ENCODE measurements at regions not wholly inside any gene's neighbourhood (a gene's known extent, or its start where the extent isn't known, plus 50 kb on each side); places are given as distances from the start of the nearest gene placed in this dataset.

GRCh38 chr9:113775749-113776148, 100.4 kb upstream of the ZNF618 start:
- no peaks in the 10 kb centered on the region; a peak in 1 of 7 replicates for H3K4me1 ChIP-seq (replicated peaks in 1 of 4; ENCODE audit: control insufficient read depth in 3 of 4, insufficient read depth in 4 of 4, low read length in 3 of 4)
- no peak overlapping the region for H4K91ac ChIP-seq (replicated peaks; ENCODE audit: insufficient read length, low read length)
- H3K56ac ChIP-seq (replicated peaks; ENCODE audit: insufficient read length, low read depth, low read length) = no peak overlapping the region
- H3K9ac ChIP-seq (replicated peaks in 1 of 4; ENCODE audit: extremely low read depth in 1 of 4, low read depth in 3 of 4, low read length in 3 of 4) = no peak overlapping the region
- ChIA-PET CTCF (ENCODE audit: partially characterized antibody) (interaction anchor here (0.6 to 2.5 kb wide), 4 partner anchors 10 to 38 kb away, joined by 3 to 5 read pairs (median 4); no protein-coding TSS in a partner anchor), POLR2A (ENCODE audit: partially characterized antibody) (no interaction called here)
- DNase-seq (ENCODE audit: low read depth in 1 of 2, low spot score in 2 of 2) (no peak), FAIRE-seq (no peak)
- H2BK5ac ChIP-seq (ENCODE audit: low read depth, low read length) = no peak overlapping the region
- no peak overlapping the region for H2BK120ac ChIP-seq (replicated peaks; ENCODE audit: low read depth, low read length)
- H3K27me3 ChIP-seq (replicated peaks in 1 of 4; ENCODE audit: control insufficient read depth in 3 of 4, extremely low read depth in 1 of 4, insufficient read depth in 3 of 4, low read length in 3 of 4) = no peaks in the 10 kb centered on the region
- H3K23me2 ChIP-seq (ENCODE audit: low read depth, low read length) = no peaks in the 10 kb centered on the region
- no peak overlapping the region for H2BK15ac ChIP-seq (ENCODE audit: low read length)
- H2AFZ ChIP-seq (ENCODE audit: low read length) = no peak overlapping the region
- H3K27ac ChIP-seq (ENCODE audit: low read depth, low read length) = no peak overlapping the region
- no peaks in the 10 kb centered on the region for H3K9me3 ChIP-seq (ENCODE audit: insufficient read depth in 2 of 2, low read depth in 1 of 2, low read length in 1 of 2)
- no peak overlapping the region for H4K8ac ChIP-seq (ENCODE audit: extremely low read depth, insufficient read depth, low read length)
- H2AK5ac ChIP-seq (ENCODE audit: low read depth, low read length) = no peak overlapping the region
- no peak overlapping the region for H3K4me2 ChIP-seq (ENCODE audit: insufficient read depth in 1 of 2, low read depth in 2 of 2, low read length in 2 of 2)
- no peaks in the 10 kb centered on the region for H3K36me3 ChIP-seq (ENCODE audit: control insufficient read depth in 2 of 4, insufficient read depth in 4 of 4, low read length in 3 of 4)
- H3K23ac ChIP-seq (ENCODE audit: insufficient read length) = no peak overlapping the region
- no peak overlapping the region for H3K14ac ChIP-seq (ENCODE audit: insufficient read length)
- no peaks in the 10 kb centered on the region for H3K79me2 ChIP-seq (ENCODE audit: control insufficient read depth in 1 of 2, insufficient read depth in 2 of 2, low read length in 2 of 2)
- H2BK20ac ChIP-seq (ENCODE audit: low read length) = no peak overlapping the region
- H4K5ac ChIP-seq (ENCODE audit: insufficient read length, low read depth, low read length) = no peak overlapping the region
- H2BK12ac ChIP-seq (ENCODE audit: low read depth, low read length) = no peak overlapping the region
- no peaks in the 10 kb centered on the region for H3K79me1 ChIP-seq (ENCODE audit: low read depth, low read length)
- WGBS, 2 experiments (ENCODE audit: extremely low coverage in 1 of 2, insufficient coverage in 1 of 2, insufficient read length in 1 of 2, insufficient replicate concordance in 2 of 2, low coverage in 1 of 2, low lambda C conversion rate in 2 of 2, missing lambda C conversion rate in 1 of 2) = 84% methylated on average over 3 of the region's 3 CpGs; no CpG with 5 or more reads in 1 of the 2 experiments
- no peak overlapping the region for H3K18ac ChIP-seq (ENCODE audit: extremely low read depth, low read length)
- no peak overlapping the region for H3K4ac ChIP-seq (replicated peaks; ENCODE audit: insufficient read length, low read depth, low read length)
- no peaks in the 10 kb centered on the region for H4K20me1 ChIP-seq (replicated peaks in 1 of 2; ENCODE audit: control insufficient read depth in 1 of 2, insufficient read depth in 2 of 2, low read length in 2 of 2)
- no peak overlapping the region for H3K4me3 ChIP-seq (ENCODE audit: extremely low read depth in 1 of 4, insufficient read depth in 2 of 4, low read depth in 3 of 4, low read length in 4 of 4)
- no peak for TF ChIP-seq ZNF274 (IDR thresholded peaks at IDR 0.05; ENCODE audit: borderline replicate concordance, extremely low read depth, low read length)
